ENCODE measurements at regions not wholly inside any gene's neighbourhood (a gene's known extent, or its start where the extent isn't known, plus 50 kb on each side); places are given as distances from the start of the nearest gene placed in this dataset.

DNA sequence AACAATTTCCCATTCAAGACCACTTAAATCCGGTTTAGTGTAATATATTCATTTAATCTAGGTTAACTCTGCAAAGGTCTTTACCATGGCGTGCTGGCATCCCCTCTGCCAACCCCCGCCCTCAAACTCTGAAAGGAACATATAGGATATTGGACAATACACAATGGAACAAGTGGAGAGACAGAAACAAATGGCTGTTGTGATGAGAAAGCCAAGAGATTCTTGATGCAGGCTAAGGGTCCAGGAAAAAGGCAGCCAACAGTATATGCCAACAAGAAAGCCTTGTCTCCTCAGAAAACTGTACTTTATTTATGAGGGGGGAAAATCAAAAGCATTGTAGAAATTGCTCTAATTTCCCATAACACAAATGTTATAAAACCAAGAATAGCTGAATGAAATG lies 407.3 kb upstream of the SGCG start:
- no peak overlapping the region for H3K4me3 ChIP-seq (replicated peaks; ENCODE audit: low read depth, low read length)
- TF ChIP-seq CTCF (IDR thresholded peaks at IDR 0.05; ENCODE audit: low read length, missing control alignments): no peak
- no peak for DNase-seq (ENCODE audit: low read depth)

DNA sequence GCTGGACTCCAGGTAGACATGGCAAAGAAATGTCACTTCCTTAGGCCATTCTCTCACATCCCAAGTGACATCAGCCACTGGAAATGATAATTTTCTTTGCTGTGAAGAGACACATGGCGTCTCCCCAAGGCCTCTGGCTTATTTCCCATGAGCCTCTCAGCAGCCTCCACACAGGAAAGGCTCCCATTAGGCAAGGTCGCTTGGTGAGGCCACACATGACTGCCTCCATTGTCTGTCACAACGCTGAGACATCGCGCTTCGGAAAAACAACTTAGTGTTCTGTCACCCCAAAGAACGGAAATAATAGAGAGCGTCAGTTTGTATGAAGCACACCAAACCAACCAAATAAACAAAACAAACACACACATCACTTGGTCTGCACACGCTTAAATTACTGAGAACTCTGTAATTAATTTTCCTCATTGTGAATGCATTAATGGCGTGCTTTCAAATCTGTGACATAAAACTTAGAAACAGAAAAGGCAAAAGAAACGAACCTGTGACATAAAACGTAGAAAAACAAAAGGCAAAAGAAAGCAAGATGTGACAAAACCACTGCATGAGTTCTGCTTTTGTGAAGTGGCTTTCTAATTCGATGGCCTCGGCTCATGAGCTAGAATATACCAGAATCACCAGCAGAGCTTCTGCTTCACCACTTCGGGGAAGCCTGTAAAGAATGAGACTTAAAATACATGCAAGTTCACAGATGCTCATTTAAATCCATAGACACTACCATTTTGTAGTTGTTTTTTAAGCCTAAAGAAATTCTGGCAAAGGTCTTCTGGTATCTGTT lies 404.2 kb upstream of the SGCG start:
- TF ChIP-seq CTCF (IDR thresholded peaks at IDR 0.05; ENCODE audit: low read length, missing control alignments): no peak
- no peak overlapping the region for H3K4me3 ChIP-seq (replicated peaks; ENCODE audit: low read depth, low read length)
- no peak for DNase-seq (ENCODE audit: low read depth)

- H3K4me3 ChIP-seq (replicated peaks; ENCODE audit: low read depth, low read length): no peak overlapping the region
- DNase-seq (ENCODE audit: low read depth): no peak
- TF ChIP-seq CTCF (IDR thresholded peaks at IDR 0.05; ENCODE audit: low read length, missing control alignments): no peak
Observed at GRCh38 chr13:22777207-22777606, 403.6 kb upstream of the SGCG start.

- H3K4me3 ChIP-seq (replicated peaks; ENCODE audit: low read depth, low read length): no peak overlapping the region
- DNase-seq (ENCODE audit: low read depth): no peak
- TF ChIP-seq CTCF (IDR thresholded peaks at IDR 0.05; ENCODE audit: low read length, missing control alignments): no peak
Observed at GRCh38 chr13:22789027-22789593, 391.7 kb upstream of the SGCG start.

- no peak overlapping the region for H3K4me3 ChIP-seq (replicated peaks; ENCODE audit: low read depth, low read length)
- TF ChIP-seq CTCF (IDR thresholded peaks at IDR 0.05; ENCODE audit: low read length, missing control alignments): no peak
- no peak for DNase-seq (ENCODE audit: low read depth)
Observed at GRCh38 chr13:22789916-22790315, 390.9 kb upstream of the SGCG start.

DNA sequence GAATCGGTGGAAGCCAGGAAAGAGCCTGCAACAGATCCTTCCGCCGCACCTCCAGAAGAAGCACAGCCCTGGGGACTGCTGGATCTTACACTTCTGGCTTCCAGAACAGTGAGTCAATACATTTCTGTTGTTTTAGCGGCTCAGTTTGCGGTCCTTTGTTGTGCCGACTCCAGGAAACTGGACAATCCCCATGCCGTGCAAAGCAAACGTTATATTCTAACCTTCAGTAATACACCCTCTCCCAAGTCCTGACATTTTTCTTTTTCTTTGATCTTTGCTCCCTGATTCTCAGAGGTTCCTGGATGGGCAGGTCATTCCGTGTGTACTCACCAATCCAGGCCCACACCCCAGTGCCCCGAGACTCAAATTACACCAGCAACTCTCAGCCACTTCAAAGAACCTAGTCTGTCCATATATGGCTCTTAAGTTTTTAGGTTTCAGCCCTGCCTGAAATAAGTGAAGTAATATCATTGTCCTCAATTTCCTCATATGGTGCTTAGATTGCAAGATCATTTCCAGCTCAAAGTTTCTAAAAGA lies 387.1 kb upstream of the SGCG start:
- TF ChIP-seq CTCF (IDR thresholded peaks at IDR 0.05; ENCODE audit: low read length, missing control alignments): no peak
- no peak for DNase-seq (ENCODE audit: low read depth)

More for the DNA sequence above, 387.1 kb upstream of the SGCG start:
- H3K4me3 ChIP-seq (replicated peaks; ENCODE audit: low read depth, low read length): no peak overlapping the region
